ENCODE measurements at regions not wholly inside any gene's neighbourhood (a gene's known extent, or its start where the extent isn't known, plus 50 kb on each side); places are given as distances from the start of the nearest gene placed in this dataset.

GRCh38 chr18:75846321-75846720 is 418.8 kb upstream of the SMIM21 start:
- TF ChIP-seq, protein P1, sequence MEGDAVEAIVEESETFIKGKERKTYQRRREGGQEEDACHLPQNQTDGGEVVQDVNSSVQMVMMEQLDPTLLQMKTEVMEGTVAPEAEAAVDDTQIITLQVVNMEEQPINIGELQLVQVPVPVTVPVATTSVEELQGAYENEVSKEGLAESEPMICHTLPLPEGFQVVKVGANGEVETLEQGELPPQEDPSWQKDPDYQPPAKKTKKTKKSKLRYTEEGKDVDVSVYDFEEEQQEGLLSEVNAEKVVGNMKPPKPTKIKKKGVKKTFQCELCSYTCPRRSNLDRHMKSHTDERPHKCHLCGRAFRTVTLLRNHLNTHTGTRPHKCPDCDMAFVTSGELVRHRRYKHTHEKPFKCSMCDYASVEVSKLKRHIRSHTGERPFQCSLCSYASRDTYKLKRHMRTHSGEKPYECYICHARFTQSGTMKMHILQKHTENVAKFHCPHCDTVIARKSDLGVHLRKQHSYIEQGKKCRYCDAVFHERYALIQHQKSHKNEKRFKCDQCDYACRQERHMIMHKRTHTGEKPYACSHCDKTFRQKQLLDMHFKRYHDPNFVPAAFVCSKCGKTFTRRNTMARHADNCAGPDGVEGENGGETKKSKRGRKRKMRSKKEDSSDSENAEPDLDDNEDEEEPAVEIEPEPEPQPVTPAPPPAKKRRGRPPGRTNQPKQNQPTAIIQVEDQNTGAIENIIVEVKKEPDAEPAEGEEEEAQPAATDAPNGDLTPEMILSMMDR (IDR thresholded peaks at IDR 0.05 in 2 of 3, conservative IDR thresholded peaks at IDR 0.05 in 1 of 3; ENCODE audit: insufficient read depth in 2 of 3, low read depth in 1 of 3, low read length in 3 of 3), result no peak
- TF ChIP-seq TAF1 (IDR thresholded peaks at IDR 0.05; ENCODE audit: control insufficient read depth, extremely low read depth, insufficient read depth, low read length, severe bottlenecking) (no peak), RAD21 (CRISPR knock-in tag; conservative IDR thresholded peaks at IDR 0.05 in 1 of 2, IDR thresholded peaks at IDR 0.05 in 1 of 2) (no peak)
- TF ChIP-seq, protein P2, sequence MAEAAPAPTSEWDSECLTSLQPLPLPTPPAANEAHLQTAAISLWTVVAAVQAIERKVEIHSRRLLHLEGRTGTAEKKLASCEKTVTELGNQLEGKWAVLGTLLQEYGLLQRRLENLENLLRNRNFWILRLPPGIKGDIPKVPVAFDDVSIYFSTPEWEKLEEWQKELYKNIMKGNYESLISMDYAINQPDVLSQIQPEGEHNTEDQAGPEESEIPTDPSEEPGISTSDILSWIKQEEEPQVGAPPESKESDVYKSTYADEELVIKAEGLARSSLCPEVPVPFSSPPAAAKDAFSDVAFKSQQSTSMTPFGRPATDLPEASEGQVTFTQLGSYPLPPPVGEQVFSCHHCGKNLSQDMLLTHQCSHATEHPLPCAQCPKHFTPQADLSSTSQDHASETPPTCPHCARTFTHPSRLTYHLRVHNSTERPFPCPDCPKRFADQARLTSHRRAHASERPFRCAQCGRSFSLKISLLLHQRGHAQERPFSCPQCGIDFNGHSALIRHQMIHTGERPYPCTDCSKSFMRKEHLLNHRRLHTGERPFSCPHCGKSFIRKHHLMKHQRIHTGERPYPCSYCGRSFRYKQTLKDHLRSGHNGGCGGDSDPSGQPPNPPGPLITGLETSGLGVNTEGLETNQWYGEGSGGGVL (CRISPR knock-in tag; IDR thresholded peaks at IDR 0.05), result no peak
- TF ChIP-seq, protein P3, sequence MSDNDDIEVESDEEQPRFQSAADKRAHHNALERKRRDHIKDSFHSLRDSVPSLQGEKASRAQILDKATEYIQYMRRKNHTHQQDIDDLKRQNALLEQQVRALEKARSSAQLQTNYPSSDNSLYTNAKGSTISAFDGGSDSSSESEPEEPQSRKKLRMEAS (CRISPR knock-in tag; IDR thresholded peaks at IDR 0.05), result no peak

Measured in K562 (cell line).